ENCODE measurements at regions not wholly inside any gene's neighbourhood (a gene's known extent, or its start where the extent isn't known, plus 50 kb on each side); places are given as distances from the start of the nearest gene placed in this dataset.
"Not testable (repeated sequence)": the region's sequence is repeated elsewhere in the genome, so short reads cannot be mapped to it uniquely, and the experiment has no call there.

GRCh38 chr16:66023481-66023880 is 343.0 kb upstream of the CDH5 start:
- WGBS, 2 experiments (ENCODE audit: insufficient coverage in 1 of 2, insufficient read length in 1 of 2): 90 to 91% methylated on average over 3 of the region's 3 CpGs
- Histone ChIP-seq H3K27ac (ENCODE audit: low read depth, low read length) (no peak overlapping the region), H3K4me1 (ENCODE audit: control insufficient read depth, insufficient read depth, low read length) (no peaks in the 10 kb centered on the region), H3K9me3 (ENCODE audit: control insufficient read depth, low read length) (peaks cover 45% of the 10 kb centered on the region), H3K36me3 (ENCODE audit: control insufficient read depth, insufficient read depth, low read length) (peaks cover 3% of the 10 kb centered on the region), H3K27me3 (ENCODE audit: control insufficient read depth, insufficient read depth, low read length, poor library complexity, severe bottlenecking) (no peaks in the 10 kb centered on the region), H3K4me3 (ENCODE audit: low read length) (no peak overlapping the region), H3K9ac (ENCODE audit: extremely low read depth, low read length, poor library complexity, severe bottlenecking) (no peak overlapping the region)
- Mint-ChIP-seq H3K27ac (no peak overlapping the region), H3K27me3 (ENCODE audit: insufficient read depth) (no peaks in the 10 kb centered on the region), H3K9me3 (peaks cover 40% of the 10 kb centered on the region), H3K4me1 (peaks cover 4% of the 10 kb centered on the region), H3K36me3 (ENCODE audit: low read depth) (peaks cover 8% of the 10 kb centered on the region), H3K4me3 (no peak overlapping the region)
- DNase-seq: no peak
- TF ChIP-seq CTCF (conservative IDR thresholded peaks at IDR 0.05): no peak

- Mint-ChIP-seq H3K9me3 (peaks cover 38% of the 10 kb centered on the region), H3K4me1 (peaks cover 4% of the 10 kb centered on the region), H3K27me3 (ENCODE audit: insufficient read depth) (no peaks in the 10 kb centered on the region), H3K27ac (no peak overlapping the region), H3K4me3 (no peak overlapping the region), H3K36me3 (ENCODE audit: low read depth) (peaks cover 8% of the 10 kb centered on the region)
- Histone ChIP-seq H3K9me3 (ENCODE audit: control insufficient read depth, low read length) (peaks cover 48% of the 10 kb centered on the region), H3K4me3 (ENCODE audit: low read length) (peak overlapping the region; percentile 26), H3K27ac (ENCODE audit: low read depth, low read length) (no peak overlapping the region), H3K4me1 (ENCODE audit: control insufficient read depth, insufficient read depth, low read length) (no peaks in the 10 kb centered on the region), H3K9ac (ENCODE audit: extremely low read depth, low read length, poor library complexity, severe bottlenecking) (no peak overlapping the region), H3K36me3 (ENCODE audit: control insufficient read depth, insufficient read depth, low read length) (peaks cover 3% of the 10 kb centered on the region), H3K27me3 (ENCODE audit: control insufficient read depth, insufficient read depth, low read length, poor library complexity, severe bottlenecking) (no peaks in the 10 kb centered on the region)
- no peak for DNase-seq
- no peak for TF ChIP-seq CTCF (conservative IDR thresholded peaks at IDR 0.05)
Observed at GRCh38 chr16:66020642-66021041, 345.8 kb upstream of the CDH5 start.

GRCh38 chr16:66020046-66020445 is 346.4 kb upstream of the CDH5 start:
- Histone ChIP-seq H3K4me3 (ENCODE audit: low read length) (no peak overlapping the region), H3K9ac (ENCODE audit: extremely low read depth, low read length, poor library complexity, severe bottlenecking) (no peak overlapping the region), H3K36me3 (ENCODE audit: control insufficient read depth, insufficient read depth, low read length) (peaks cover 3% of the 10 kb centered on the region), H3K9me3 (ENCODE audit: control insufficient read depth, low read length) (peaks cover 48% of the 10 kb centered on the region), H3K4me1 (ENCODE audit: control insufficient read depth, insufficient read depth, low read length) (no peaks in the 10 kb centered on the region), H3K27ac (ENCODE audit: low read depth, low read length) (no peak overlapping the region), H3K27me3 (ENCODE audit: control insufficient read depth, insufficient read depth, low read length, poor library complexity, severe bottlenecking) (no peaks in the 10 kb centered on the region)
- no peak for DNase-seq
- Mint-ChIP-seq H3K36me3 (ENCODE audit: low read depth) (peaks cover 8% of the 10 kb centered on the region), H3K4me1 (peaks cover 4% of the 10 kb centered on the region), H3K27me3 (ENCODE audit: insufficient read depth) (no peaks in the 10 kb centered on the region), H3K9me3 (peaks cover 35% of the 10 kb centered on the region), H3K4me3 (no peak overlapping the region), H3K27ac (no peak overlapping the region)
- 85 to 100% methylated on average over 1 to 2 of the region's 2 CpGs for WGBS, 2 experiments (ENCODE audit: insufficient coverage in 1 of 2, insufficient read length in 1 of 2)
- no peak for TF ChIP-seq CTCF (conservative IDR thresholded peaks at IDR 0.05)

- 92 to 96% methylated on average over 2 to 3 of the region's 3 CpGs for WGBS, 2 experiments (ENCODE audit: insufficient coverage in 1 of 2, insufficient read length in 1 of 2)
- not testable (repeated sequence) for H3K4me1 Mint-ChIP-seq; H3K27me3 Mint-ChIP-seq (ENCODE audit: insufficient read depth); H3K9ac ChIP-seq (ENCODE audit: extremely low read depth, low read length, poor library complexity, severe bottlenecking); H3K27ac ChIP-seq (ENCODE audit: low read depth, low read length); DNase-seq; H3K36me3 ChIP-seq (ENCODE audit: control insufficient read depth, insufficient read depth, low read length); H3K4me1 ChIP-seq (ENCODE audit: control insufficient read depth, insufficient read depth, low read length); H3K4me3 Mint-ChIP-seq; H3K27me3 ChIP-seq (ENCODE audit: control insufficient read depth, insufficient read depth, low read length, poor library complexity, severe bottlenecking); H3K36me3 Mint-ChIP-seq (ENCODE audit: low read depth); H3K27ac Mint-ChIP-seq
- peaks cover 29% of the 10 kb centered on the region for H3K9me3 Mint-ChIP-seq
- Histone ChIP-seq H3K9me3 (ENCODE audit: control insufficient read depth, low read length) (peaks cover 45% of the 10 kb centered on the region), H3K4me3 (ENCODE audit: low read length) (peak overlapping the region; percentile 69)
Observed at GRCh38 chr16:66019502-66019901, 347.0 kb upstream of the CDH5 start.

Measured in endodermal cell (in vitro differentiated cells).